ENCODE measurements at regions not wholly inside any gene's neighbourhood (a gene's known extent, or its start where the extent isn't known, plus 50 kb on each side); places are given as distances from the start of the nearest gene placed in this dataset.
"Not testable (repeated sequence)": the region's sequence is repeated elsewhere in the genome, so short reads cannot be mapped to it uniquely, and the experiment has no call there.

DNA sequence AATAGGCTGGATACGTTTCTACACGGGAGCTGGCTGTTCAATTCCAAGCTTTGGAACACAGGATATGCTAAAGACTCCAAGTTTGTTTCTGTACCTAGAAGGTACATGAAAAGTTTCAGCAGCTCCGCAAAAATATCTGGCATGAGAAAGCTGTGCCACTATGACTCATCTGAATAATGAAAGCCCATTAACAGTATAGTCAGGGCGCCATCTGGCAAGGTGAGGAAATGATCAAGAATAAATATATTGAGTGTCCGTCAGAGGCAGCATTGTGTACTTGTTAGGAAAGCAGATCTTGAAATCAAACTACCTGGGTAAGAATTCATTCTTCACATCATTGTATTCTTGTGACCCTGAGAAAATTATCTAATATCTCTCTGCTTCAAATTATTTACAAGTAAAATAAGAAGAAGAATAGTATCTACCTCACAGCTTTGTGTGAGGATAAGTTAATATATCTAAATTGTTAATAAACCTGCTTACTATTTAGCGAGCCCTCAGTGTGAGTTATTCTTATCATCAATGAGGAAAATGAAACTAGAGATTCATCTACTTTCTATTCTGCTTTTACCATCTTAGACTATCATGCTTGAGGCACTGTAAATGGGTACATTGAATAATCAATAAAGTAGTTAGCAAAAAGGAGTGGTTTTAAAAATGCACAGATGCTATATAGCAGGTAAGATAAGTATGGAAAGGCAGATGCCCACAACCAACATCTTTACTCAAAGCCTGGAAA, 53.5 kb downstream of the FSCB start:
- no peak for DNase-seq (ENCODE audit: low spot score)

GRCh38 chr14:44450232-44450631, 56.9 kb downstream of the FSCB start:
- DNase-seq (ENCODE audit: low spot score), result not testable (repeated sequence)

- DNase-seq (ENCODE audit: low spot score), result no peak
Measured at GRCh38 chr14:44449680-44450079, 57.4 kb downstream of the FSCB start.

DNA sequence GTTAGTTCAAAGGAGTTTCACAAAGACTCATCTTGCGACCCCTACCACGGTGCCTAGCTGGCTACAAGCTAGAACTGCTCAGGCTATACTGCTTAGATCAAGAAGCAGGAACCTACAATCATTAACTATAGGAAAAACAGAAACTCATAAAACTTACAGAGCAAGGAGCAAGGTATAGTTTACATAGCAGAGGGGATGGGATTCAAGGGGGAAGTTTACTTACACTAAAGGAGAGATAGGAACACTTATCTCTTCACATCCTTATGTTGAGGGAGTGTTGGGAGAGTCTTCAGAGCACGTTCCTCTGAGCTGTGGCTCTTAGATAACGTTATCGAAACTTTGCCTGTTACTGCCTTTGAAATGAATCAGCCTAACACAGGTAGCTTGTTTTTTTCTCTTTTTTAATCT, 58.1 kb downstream of the FSCB start:
- no peak for DNase-seq (ENCODE audit: low spot score)

- DNase-seq (ENCODE audit: low spot score), result no peak
Measured at GRCh38 chr14:44446965-44447364, 60.1 kb downstream of the FSCB start.

DNA sequence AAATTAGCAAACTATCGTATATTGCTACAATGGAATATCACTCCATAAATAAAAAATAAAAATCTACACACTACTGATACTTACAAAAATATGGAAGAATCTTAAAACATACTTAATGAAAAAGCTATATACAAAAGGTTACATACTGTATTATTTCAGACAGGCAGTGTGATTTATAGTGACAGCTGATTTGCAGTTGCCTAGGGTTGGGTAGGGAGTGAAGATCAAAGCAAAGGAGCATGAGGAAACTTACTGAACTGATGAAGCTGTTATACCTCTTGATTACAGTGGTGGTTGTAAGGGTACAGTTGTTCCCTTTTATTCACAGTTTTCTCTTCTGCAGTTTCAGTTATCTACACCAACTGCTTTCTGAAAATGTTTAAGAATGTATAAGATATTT, 62.6 kb downstream of the FSCB start:
- no peak for DNase-seq (ENCODE audit: low spot score)

GRCh38 chr14:44438936-44439335, 68.1 kb downstream of the FSCB start:
- no peak for DNase-seq (ENCODE audit: low spot score)

GRCh38 chr14:44438221-44438620, 68.9 kb downstream of the FSCB start:
- no peak for DNase-seq (ENCODE audit: low spot score)

- DNase-seq (ENCODE audit: low spot score), result no peak
Measured at GRCh38 chr14:44436458-44436857, 70.6 kb downstream of the FSCB start.

GRCh38 chr14:44428231-44428945, 78.7 kb downstream of the FSCB start:
- DNase-seq (ENCODE audit: low spot score), result no peak

DNA sequence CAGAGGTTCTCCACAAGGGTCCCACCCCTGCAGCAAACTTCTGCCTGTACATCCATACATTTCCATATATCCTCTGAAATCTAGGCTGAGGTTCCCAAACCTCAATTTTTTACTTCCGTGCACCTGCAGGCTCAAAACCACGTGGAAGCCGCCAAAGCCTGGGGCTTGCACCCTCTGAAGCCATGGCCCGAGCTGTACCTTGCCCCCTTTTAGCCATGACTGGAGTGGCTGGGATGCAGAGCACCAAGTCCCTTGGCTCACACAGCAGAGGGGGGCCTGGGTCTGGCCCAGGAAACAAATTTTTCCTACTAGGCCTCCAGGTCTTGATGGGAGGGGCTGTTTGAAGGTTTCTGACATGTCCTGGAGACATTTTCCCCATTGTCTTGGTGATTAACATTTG, 84.4 kb downstream of the FSCB start:
- DNase-seq (ENCODE audit: low spot score), result no peak

- DNase-seq (ENCODE audit: low spot score), result no peak
Measured at GRCh38 chr14:44420226-44420625, 86.9 kb downstream of the FSCB start.

DNA sequence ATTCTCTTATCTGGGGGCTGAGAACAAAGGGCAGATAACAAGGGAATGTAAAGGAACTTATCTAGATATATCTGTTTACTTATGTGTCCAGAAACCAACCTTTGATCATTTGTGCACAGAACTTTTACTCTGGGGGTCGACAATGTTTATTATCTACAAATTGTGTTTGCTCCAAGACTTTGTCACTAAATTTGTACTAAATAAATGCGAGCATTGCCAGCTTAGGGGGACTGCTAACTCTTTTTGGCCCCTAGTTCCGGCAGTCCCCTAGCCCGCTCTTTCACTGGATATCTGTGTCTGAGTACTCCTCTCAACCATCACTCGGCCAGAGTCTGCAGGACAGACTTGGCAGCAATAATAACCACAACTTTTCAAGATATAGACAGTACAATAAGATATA, 88.2 kb downstream of the FSCB start:
- no peak for DNase-seq (ENCODE audit: low spot score)

GRCh38 chr14:44417809-44418208, 89.3 kb downstream of the FSCB start:
- DNase-seq (ENCODE audit: low spot score), result no peak

- DNase-seq (ENCODE audit: low spot score), result no peak
Measured at GRCh38 chr14:44414646-44415045, 92.4 kb downstream of the FSCB start.

- DNase-seq (ENCODE audit: low spot score), result no peak
Measured at GRCh38 chr14:44412858-44413569, 94.1 kb downstream of the FSCB start.

DNA sequence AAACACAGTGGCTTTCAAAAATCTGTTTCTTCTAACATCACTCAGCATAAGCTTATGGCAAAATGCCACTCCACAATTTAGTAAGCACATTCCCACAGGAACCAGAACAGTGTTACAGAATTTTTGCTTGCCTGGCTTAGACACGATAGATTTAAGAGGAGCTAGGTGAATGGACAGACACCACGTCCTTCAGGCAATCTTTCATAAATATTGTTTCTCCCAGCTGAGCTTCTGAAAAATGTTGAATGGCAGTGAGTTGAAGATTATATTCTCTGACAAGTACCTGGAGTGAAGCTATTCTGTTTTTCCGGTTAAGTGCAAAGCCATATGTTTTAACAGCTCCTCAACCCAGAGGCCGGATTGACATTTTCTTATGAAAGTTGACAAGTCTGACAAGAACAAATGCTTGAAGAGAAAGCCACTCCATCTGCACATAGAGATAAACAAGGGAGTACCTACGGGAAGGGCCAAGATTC, 102.0 kb downstream of the FSCB start:
- no peak for DNase-seq (ENCODE audit: low spot score)

GRCh38 chr14:44404599-44404998, 102.5 kb downstream of the FSCB start:
- no peak for DNase-seq (ENCODE audit: low spot score)

- DNase-seq (ENCODE audit: low spot score), result no peak
Measured at GRCh38 chr14:44404036-44404435, 103.0 kb downstream of the FSCB start.

DNA sequence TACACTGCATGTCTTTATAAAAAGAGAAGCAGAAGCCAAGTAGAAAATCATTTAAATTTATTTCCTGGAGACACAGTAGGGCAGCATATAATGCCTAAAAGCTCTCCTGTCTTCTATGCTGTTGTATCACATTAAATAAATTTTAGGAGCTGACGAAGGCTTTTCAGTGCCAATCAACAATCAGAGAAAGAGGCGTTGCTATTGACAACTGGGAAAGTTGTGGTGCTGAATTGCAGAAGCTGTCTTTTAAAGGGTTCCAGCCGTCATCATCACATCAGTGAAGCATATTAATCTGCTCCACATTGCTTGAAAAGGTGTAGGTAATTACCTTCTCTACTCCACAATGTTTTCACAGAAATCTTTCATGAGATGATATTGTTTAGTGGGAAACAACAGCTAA, 103.9 kb downstream of the FSCB start:
- DNase-seq (ENCODE audit: low spot score), result no peak

DNA sequence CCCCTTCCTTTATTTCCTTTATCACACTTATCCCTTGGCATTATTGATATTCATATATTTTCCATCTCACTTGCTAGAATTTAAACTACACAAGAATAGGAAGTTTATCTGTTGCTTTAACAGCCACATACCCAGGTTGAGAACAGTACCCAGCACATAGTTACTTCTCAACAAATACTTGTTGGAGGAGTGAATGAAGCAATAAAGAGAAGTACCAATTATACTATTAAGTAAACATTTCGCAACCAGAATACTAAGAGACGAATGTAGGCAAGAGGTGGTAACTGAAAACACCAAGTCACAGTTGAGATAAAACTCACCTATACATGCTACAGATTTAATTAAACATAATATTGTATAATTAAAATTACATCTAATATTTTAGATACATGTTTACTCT, 110.9 kb downstream of the FSCB start:
- no peak for DNase-seq (ENCODE audit: low spot score)

GRCh38 chr14:44392984-44393383, 114.1 kb downstream of the FSCB start:
- no peak for DNase-seq (ENCODE audit: low spot score)

DNA sequence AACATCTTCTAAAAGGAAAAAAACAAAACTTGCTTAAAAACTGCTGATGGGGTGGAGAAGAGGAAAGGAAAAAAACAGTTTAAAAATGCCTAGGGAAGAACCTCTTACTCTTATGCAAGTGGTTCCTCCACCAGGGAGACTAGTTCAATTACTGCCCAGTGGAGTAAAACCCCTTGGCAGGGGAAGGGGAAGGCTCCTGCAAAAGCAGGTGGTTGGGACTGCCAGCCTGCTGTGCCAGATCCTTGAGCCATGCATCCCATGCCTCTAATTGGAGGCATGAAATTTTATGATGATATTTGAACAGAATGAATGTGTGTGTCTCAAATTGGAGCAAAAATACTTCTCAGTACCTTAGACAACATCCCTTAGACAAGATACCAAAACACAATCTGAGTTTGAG, 118.8 kb downstream of the FSCB start:
- no peak for DNase-seq (ENCODE audit: low spot score)
